HL-60 (cell line): ENCODE measurements at regions not wholly inside any gene's neighbourhood (a gene's known extent, or its start where the extent isn't known, plus 50 kb on each side); places are given as distances from the start of the nearest gene placed in this dataset.

ENCODE experiments used
- CTCF ChIP-seq: IDR thresholded peaks from one replicate; pipeline ENCODE4 v1.5.1; 2011; ENCODE audit warnings: low read length, control low read depth, inconsistent platforms; ENCODE audit not compliant: insufficient read depth
- POLR2AphosphoS5 ChIP-seq: IDR thresholded peaks from 2 replicates; pipeline ENCODE4 v1.6.1; 2012; ENCODE audit warnings: low read depth

- TF ChIP-seq CTCF: no peak
- TF ChIP-seq POLR2AphosphoS5: no peak
Observed at GRCh38 chr4:30617836-30618235, 102.3 kb upstream of the PCDH7 start.
